Bronchial epithelial cell (primary cell): ENCODE measurements at regions not wholly inside any gene's neighbourhood (a gene's known extent, or its start where the extent isn't known, plus 50 kb on each side); places are given as distances from the start of the nearest gene placed in this dataset.

Experiments used
- DNase-seq: peaks from one replicate; pipeline ENCODE4 v3.0.0-alpha.2; 2010; ENCODE audit warnings: low read depth
- FAIRE-seq: peaks from 2 replicates; lab custom pipeline; 2011; peaks lifted over from hg19 to GRCh38; lab: Jason Lieb, UNC
- H3K27me3 ChIP-seq: 2 replicates; pipeline ENCODE4 v1.5.1; 2011; ENCODE audit warnings: low read length; ENCODE audit not compliant: control insufficient read depth, insufficient read depth
- H3K36me3 ChIP-seq: 2 replicates; pipeline ENCODE4 v1.5.1; 2011; ENCODE audit warnings: low read length; ENCODE audit not compliant: control insufficient read depth, insufficient read depth
- H3K4me3 ChIP-seq: 2 replicates; pipeline ENCODE4 v1.5.1; 2011; ENCODE audit warnings: mild to moderate bottlenecking, low read depth, low read length, control low read depth
- CTCF ChIP-seq: IDR thresholded peaks from 2 replicates; pipeline ENCODE4 v1.5.1; 2011; ENCODE audit warnings: mild to moderate bottlenecking, moderate library complexity, low read length, control low read depth, inconsistent platforms; ENCODE audit not compliant: insufficient read depth, severe bottlenecking

DNA sequence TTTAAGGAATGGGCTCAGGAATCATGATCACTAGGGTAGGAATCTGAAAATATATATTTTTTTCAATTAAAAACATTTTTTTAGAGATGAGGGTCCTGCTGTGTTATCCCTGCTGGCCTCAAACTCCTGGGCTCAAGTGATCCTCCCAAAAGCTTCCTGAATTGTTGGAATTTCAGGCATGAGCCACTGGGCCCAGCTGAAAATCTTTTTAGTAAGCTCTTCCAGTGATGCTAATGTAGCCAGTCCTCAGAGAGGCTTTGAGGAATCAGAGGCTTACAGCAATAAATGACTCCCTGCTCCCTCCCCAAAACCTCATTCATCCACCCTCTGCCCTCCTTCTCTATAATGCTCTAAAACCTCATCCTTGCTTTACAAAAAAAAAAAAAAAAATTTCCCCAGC lies 129.5 kb downstream of the ZIC3 start:
- TF ChIP-seq CTCF, result no peak
- no peak for DNase-seq
- no peaks in the 10 kb centered on the region for H3K36me3 ChIP-seq
- H3K4me3 ChIP-seq, result no peak overlapping the region
- H3K27me3 ChIP-seq, result no peaks in the 10 kb centered on the region
- FAIRE-seq, result no peak

GRCh38 chrX:137707348-137707747 lies 141.4 kb downstream of the ZIC3 start:
- DNase-seq (no peak), FAIRE-seq (no peak)
- Histone ChIP-seq H3K27me3 (no peaks in the 10 kb centered on the region), H3K36me3 (no peaks in the 10 kb centered on the region), H3K4me3 (no peak overlapping the region)
- TF ChIP-seq CTCF, result no peak

DNA sequence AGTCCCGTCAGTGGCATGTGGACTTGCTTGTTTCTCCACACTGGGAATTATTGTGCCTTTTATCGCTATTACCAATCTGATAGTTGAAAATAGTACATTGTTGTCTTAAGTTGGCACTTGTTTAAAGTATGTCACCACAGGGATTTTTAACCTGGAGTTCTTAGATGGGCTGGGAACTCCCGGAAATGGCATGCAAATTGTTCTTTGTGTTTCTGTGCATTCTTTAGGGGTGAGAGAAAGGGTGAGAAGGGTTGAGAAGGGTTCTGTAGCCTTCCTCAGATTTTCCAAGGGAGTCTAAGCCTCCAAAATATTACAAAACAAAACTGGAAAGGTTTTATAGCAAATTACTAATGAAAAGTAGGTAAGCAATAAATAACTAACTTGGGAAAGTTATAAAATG lies 176.9 kb downstream of the ZIC3 start:
- H3K36me3 ChIP-seq, result no peaks in the 10 kb centered on the region
- H3K27me3 ChIP-seq, result no peaks in the 10 kb centered on the region
- no peak for TF ChIP-seq CTCF
- no peak for FAIRE-seq
- no peak for DNase-seq
- no peak overlapping the region for H3K4me3 ChIP-seq

GRCh38 chrX:137743414-137743813 lies 177.5 kb downstream of the ZIC3 start:
- DNase-seq (no peak), FAIRE-seq (no peak)
- TF ChIP-seq CTCF, result no peak
- Histone ChIP-seq H3K4me3 (no peak overlapping the region), H3K27me3 (no peaks in the 10 kb centered on the region), H3K36me3 (no peaks in the 10 kb centered on the region)

GRCh38 chrX:137746289-137746688 lies 180.4 kb downstream of the ZIC3 start:
- FAIRE-seq (no peak), DNase-seq (no peak)
- H3K27me3 ChIP-seq, result no peaks in the 10 kb centered on the region
- TF ChIP-seq CTCF, result no peak
- no peak overlapping the region for H3K4me3 ChIP-seq
- no peaks in the 10 kb centered on the region for H3K36me3 ChIP-seq

GRCh38 chrX:137747244-137748043 lies 181.5 kb downstream of the ZIC3 start:
- FAIRE-seq (no peak), DNase-seq (no peak)
- H3K36me3 ChIP-seq, result no peaks in the 10 kb centered on the region
- no peak for TF ChIP-seq CTCF
- H3K27me3 ChIP-seq, result no peaks in the 10 kb centered on the region
- H3K4me3 ChIP-seq, result no peak overlapping the region
